Upper lobe of left lung (tissue), 6 donors: ENCODE measurements at regions not wholly inside any gene's neighbourhood (a gene's known extent, or its start where the extent isn't known, plus 50 kb on each side); places are given as distances from the start of the nearest gene placed in this dataset.

Source experiments
- ATAC-seq, 2 donors: fragments of 200-7000 bp; cut with Tn5 transposase; one replicate each; pipeline ENCODE4 v1.9.1; 2022; ENCODE audit warnings: mild to moderate bottlenecking in 2 of 2, moderate library complexity in 2 of 2; ENCODE audit not compliant: low FRiP score in 2 of 2
- DNase-seq, 2 donors: peaks; one replicate each; pipeline ENCODE4 v3.0.0-alpha.2; 2019 to 2020
- H3K27ac ChIP-seq, 4 donors: fragments of 200-600 bp; sonication (generic); one replicate each; pipeline ENCODE4 v1.5.1; 2016 to 2019
- H3K27me3 ChIP-seq, 4 donors: fragments of 200-600 bp; sonication (generic); one replicate each; pipeline ENCODE4 v1.5.1; 2017 to 2019
- H3K36me3 ChIP-seq, 4 donors: fragments of 200-600 bp; sonication (generic); one replicate each; pipeline ENCODE4 v1.5.1; 2016 to 2019
- H3K4me1 ChIP-seq, 4 donors: fragments of 200-600 bp; sonication (generic); one replicate each; pipeline ENCODE4 v1.5.1; 2018 to 2019
- H3K4me3 ChIP-seq, 4 donors: fragments of 200-600 bp; sonication (generic); one replicate each; pipeline ENCODE4 v1.5.1; 2017 to 2019; ENCODE audit warnings: mild to moderate bottlenecking in 2 of 4, moderate library complexity in 1 of 4
- H3K9me3 ChIP-seq, 4 donors: fragments of 200-600 bp; sonication (generic); one replicate each; pipeline ENCODE4 v1.5.1; 2018 to 2019
- EP300 ChIP-seq, 4 donors: sonication (generic); formaldehyde crosslinking; IDR thresholded peaks; one replicate each; pipeline ENCODE4 v1.5.1; 2017; ENCODE audit warnings: antibody characterized with exemption in 4 of 4, control low read depth in 2 of 4
- POLR2A ChIP-seq, 4 donors: fragments of 450-650 bp; IDR thresholded peaks; one replicate each; pipeline ENCODE4 v1.5.1; 2016 to 2017; ENCODE audit warnings: antibody characterized with exemption in 4 of 4, mild to moderate bottlenecking in 2 of 4
- POLR2AphosphoS5 ChIP-seq, 2 donors: sonication (generic); formaldehyde crosslinking; IDR thresholded peaks; one replicate each; pipeline ENCODE4 v1.5.1; 2017; ENCODE audit warnings: antibody characterized with exemption in 2 of 2
- WGBS, 2 donors: methylation state at CpG; one replicate each; pipeline ENCODE4 v1.1.5; 2017 to 2018; 5-methylcytosine and 5-hydroxymethylcytosine counted together
- TF ChIP-seq, protein P1 (sequence below), 6 experiments: fragments of 450-650 bp in 4 of 6; fragments of 200-600 bp in 2 of 6; sonication (generic) in 2 of 6; IDR thresholded peaks; one replicate each; pipeline ENCODE4 v1.5.1; 2016 to 2019; ENCODE audit warnings: antibody characterized with exemption in 6 of 6
- donor health status: DM: no; HTN: no; CAD: no; lungs with moderate emphysema.
- donor health status: DM: no; HTN: yes; CAD: no; lungs with severe emphysema.

DNA sequence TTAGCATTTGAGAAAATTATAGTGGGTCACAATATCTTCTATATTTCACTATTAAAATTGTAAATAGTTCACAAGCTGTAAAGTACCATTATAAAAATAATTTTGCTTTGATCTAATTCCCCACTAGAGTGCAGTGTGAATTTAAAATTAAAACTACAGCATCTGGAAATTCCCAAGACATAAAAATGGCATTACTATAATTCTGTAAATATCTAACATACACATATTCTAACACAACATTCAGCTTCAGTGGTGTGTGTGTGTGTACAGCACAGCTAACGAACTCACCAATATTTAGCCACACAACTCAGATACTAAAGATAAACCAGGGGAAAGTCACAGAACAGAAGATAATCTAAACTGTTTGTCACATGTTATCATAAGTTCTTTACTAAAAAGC is 424.9 kb upstream of the ZNF385D start:
- Histone ChIP-seq H3K27me3 (no peaks in the 10 kb centered on the region), H3K4me3 (no peak overlapping the region), H3K36me3 (no peaks in the 10 kb centered on the region), H3K27ac (no peak overlapping the region), H3K9me3 (no peaks in the 10 kb centered on the region), H3K4me1 (no peaks in the 10 kb centered on the region)
- TF ChIP-seq, protein P1, sequence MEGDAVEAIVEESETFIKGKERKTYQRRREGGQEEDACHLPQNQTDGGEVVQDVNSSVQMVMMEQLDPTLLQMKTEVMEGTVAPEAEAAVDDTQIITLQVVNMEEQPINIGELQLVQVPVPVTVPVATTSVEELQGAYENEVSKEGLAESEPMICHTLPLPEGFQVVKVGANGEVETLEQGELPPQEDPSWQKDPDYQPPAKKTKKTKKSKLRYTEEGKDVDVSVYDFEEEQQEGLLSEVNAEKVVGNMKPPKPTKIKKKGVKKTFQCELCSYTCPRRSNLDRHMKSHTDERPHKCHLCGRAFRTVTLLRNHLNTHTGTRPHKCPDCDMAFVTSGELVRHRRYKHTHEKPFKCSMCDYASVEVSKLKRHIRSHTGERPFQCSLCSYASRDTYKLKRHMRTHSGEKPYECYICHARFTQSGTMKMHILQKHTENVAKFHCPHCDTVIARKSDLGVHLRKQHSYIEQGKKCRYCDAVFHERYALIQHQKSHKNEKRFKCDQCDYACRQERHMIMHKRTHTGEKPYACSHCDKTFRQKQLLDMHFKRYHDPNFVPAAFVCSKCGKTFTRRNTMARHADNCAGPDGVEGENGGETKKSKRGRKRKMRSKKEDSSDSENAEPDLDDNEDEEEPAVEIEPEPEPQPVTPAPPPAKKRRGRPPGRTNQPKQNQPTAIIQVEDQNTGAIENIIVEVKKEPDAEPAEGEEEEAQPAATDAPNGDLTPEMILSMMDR (IDR thresholded peaks at IDR 0.05) = no peak
- TF ChIP-seq POLR2A (IDR thresholded peaks at IDR 0.05) (no peak), POLR2AphosphoS5 (IDR thresholded peaks at IDR 0.05) (no peak), EP300 (IDR thresholded peaks at IDR 0.05) (no peak)
- no peak for DNase-seq
- no peak for ATAC-seq
- WGBS, 2 donors = 8 to 48% methylated on average over 1 of the region's 1 CpG

DNA sequence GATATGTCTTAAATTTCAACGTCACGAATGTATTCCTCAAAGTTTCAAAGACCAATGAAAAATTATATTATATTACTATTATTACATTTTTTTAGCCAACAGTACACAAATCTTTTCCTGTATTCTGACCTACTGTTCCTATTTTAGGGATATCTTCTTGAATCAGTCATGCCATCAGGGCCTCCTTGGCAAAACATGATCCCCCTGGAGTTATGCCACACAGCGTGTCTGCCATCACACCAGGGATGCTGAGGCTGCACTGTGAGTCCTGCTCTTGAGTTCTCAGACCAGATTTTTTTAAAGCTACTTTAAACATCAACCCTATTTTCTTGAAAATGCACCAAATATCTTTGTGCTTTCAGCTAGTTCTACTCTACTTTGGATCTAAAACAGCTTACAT is 425.9 kb upstream of the ZNF385D start:
- 76 to 81% methylated on average over 3 of the region's 3 CpGs for WGBS, 2 donors
- TF ChIP-seq POLR2A (IDR thresholded peaks at IDR 0.05) (no peak), EP300 (IDR thresholded peaks at IDR 0.05) (no peak), POLR2AphosphoS5 (IDR thresholded peaks at IDR 0.05) (no peak)
- TF ChIP-seq, protein P1 (IDR thresholded peaks at IDR 0.05) = no peak
- Histone ChIP-seq H3K9me3 (no peaks in the 10 kb centered on the region), H3K36me3 (no peaks in the 10 kb centered on the region), H3K4me3 (no peak overlapping the region), H3K27ac (no peak overlapping the region), H3K4me1 (no peaks in the 10 kb centered on the region), H3K27me3 (no peaks in the 10 kb centered on the region)
- ATAC-seq (no peak), DNase-seq (no peak)

DNA sequence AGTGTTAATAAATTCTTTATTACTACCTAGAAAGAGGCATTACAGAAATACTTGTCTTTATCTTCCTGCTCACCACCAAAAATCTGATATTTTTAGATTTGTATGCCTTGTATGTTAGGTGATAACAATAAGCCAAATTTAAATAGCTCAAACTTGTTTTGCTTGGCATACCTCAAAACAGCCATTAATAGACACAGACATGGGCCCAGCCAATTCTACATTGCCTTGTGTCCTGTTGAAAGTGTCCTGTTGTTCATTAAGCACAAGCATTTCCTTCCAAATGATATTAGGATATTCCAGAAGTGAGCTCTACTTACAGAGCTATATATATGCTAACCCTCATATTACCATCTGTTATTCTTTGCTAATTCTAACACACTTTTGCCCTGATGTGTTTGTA is 438.6 kb upstream of the ZNF385D start:
- no peak overlapping the region for H3K27ac ChIP-seq
- no peak overlapping the region for H3K4me3 ChIP-seq
- DNase-seq = no peak
- no peak for ATAC-seq
- TF ChIP-seq POLR2A (IDR thresholded peaks at IDR 0.05) (no peak), EP300 (IDR thresholded peaks at IDR 0.05) (no peak), POLR2AphosphoS5 (IDR thresholded peaks at IDR 0.05) (no peak)
- TF ChIP-seq, protein P1 (IDR thresholded peaks at IDR 0.05) = no peak
- H3K9me3 ChIP-seq = no peaks in the 10 kb centered on the region
- no peaks in the 10 kb centered on the region for H3K4me1 ChIP-seq
- no peaks in the 10 kb centered on the region for H3K36me3 ChIP-seq
- no peaks in the 10 kb centered on the region for H3K27me3 ChIP-seq

DNA sequence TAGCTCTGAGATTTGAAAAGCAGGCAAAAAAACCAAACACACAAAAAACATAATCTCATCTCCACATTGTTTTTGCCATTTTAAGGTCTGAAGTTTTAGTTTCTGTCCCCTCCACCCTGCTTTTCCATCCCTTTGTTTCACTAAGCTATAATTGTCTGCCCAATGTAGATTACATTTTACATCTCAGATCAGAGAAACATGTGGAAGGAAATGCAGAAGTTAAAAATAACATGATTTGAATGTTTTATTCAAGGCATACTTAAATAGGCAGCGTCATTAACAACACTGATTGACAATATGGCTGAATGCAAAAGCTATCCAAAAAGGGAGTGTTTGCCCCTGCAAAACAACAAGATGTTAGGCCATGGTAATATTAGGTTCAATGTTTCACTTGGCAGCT is 448.1 kb upstream of the ZNF385D start:
- no peaks in the 10 kb centered on the region for H3K36me3 ChIP-seq
- H3K9me3 ChIP-seq = no peaks in the 10 kb centered on the region
- WGBS, 2 donors = 52 to 54% methylated on average over 1 of the region's 1 CpG
- no peak overlapping the region for H3K27ac ChIP-seq
- no peaks in the 10 kb centered on the region for H3K27me3 ChIP-seq
- DNase-seq (no peak), ATAC-seq (no peak)
- TF ChIP-seq POLR2A (IDR thresholded peaks at IDR 0.05) (no peak), EP300 (IDR thresholded peaks at IDR 0.05) (no peak), POLR2AphosphoS5 (IDR thresholded peaks at IDR 0.05) (no peak)
- TF ChIP-seq, protein P1 (IDR thresholded peaks at IDR 0.05) = no peak
- H3K4me1 ChIP-seq = no peaks in the 10 kb centered on the region
- no peak overlapping the region for H3K4me3 ChIP-seq

DNA sequence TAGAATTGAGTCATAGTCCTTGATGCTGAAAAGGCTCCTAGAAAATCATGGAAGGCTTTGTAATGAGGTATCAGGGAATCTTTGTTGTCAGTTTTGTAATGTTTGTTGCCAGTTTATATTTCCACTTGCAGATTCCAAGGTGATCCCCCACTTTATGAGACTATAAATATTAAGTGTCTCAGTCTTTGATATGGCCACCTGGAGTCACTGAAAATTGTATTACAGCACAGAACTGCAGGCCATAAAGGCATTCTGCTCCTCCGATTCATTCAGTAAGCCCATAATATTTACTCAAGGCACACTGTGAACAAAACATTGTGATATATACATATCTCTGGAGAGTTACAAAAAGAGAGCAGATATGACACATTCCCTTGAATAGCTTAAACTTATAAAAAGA is 457.8 kb upstream of the ZNF385D start:
- Histone ChIP-seq H3K4me1 (no peaks in the 10 kb centered on the region), H3K9me3 (no peaks in the 10 kb centered on the region), H3K4me3 (no peak overlapping the region), H3K27me3 (no peaks in the 10 kb centered on the region), H3K27ac (no peak overlapping the region), H3K36me3 (no peaks in the 10 kb centered on the region)
- DNase-seq = no peak
- TF ChIP-seq POLR2AphosphoS5 (IDR thresholded peaks at IDR 0.05) (no peak), EP300 (IDR thresholded peaks at IDR 0.05) (no peak), POLR2A (IDR thresholded peaks at IDR 0.05) (no peak)
- TF ChIP-seq, protein P1 (IDR thresholded peaks at IDR 0.05) = no peak
- no peak for ATAC-seq
- 69 to 82% methylated on average over 1 of the region's 1 CpG for WGBS, 2 donors
